ENCODE measurements at regions not wholly inside any gene's neighbourhood (a gene's known extent, or its start where the extent isn't known, plus 50 kb on each side); places are given as distances from the start of the nearest gene placed in this dataset.
"Not testable (repeated sequence)": the region's sequence is repeated elsewhere in the genome, so short reads cannot be mapped to it uniquely, and the experiment has no call there.

GRCh38 chr12:46073321-46073720 lies 82.9 kb upstream of the SCAF11 start:
- peaks cover 0 to 6% of the 10 kb centered on the region in 2 donors for H3K9me3 ChIP-seq (ENCODE audit: control insufficient read depth in 1 of 2, low read length in 2 of 2)
- H3K4me3 ChIP-seq (ENCODE audit: low read depth in 1 of 2, low read length in 2 of 2), result no peak overlapping the region
- no peaks in the 10 kb centered on the region for H3K27me3 ChIP-seq (ENCODE audit: low read depth, low read length)
- peaks cover 0 to 6% of the 10 kb centered on the region in 2 donors for H3K4me1 ChIP-seq (ENCODE audit: control insufficient read depth in 1 of 2, insufficient read depth in 2 of 2, low read length in 2 of 2)
- H3K27ac ChIP-seq (ENCODE audit: low read length), result no peak overlapping the region
- H3K36me3 ChIP-seq (ENCODE audit: control insufficient read depth in 1 of 2, insufficient read depth in 2 of 2, low read length in 2 of 2), result no peaks in the 10 kb centered on the region

GRCh38 chr12:46071769-46072624 lies 81.6 kb upstream of the SCAF11 start:
- H3K27me3 ChIP-seq (ENCODE audit: low read depth, low read length), result no peaks in the 10 kb centered on the region
- H3K27ac ChIP-seq (ENCODE audit: low read length), result no peak overlapping the region
- no peaks in the 10 kb centered on the region for H3K36me3 ChIP-seq (ENCODE audit: control insufficient read depth in 1 of 2, insufficient read depth in 2 of 2, low read length in 2 of 2)
- H3K4me3 ChIP-seq (ENCODE audit: low read depth in 1 of 2, low read length in 2 of 2), result no peak overlapping the region
- peaks cover 0 to 6% of the 10 kb centered on the region in 2 donors for H3K4me1 ChIP-seq (ENCODE audit: control insufficient read depth in 1 of 2, insufficient read depth in 2 of 2, low read length in 2 of 2)
- H3K9me3 ChIP-seq (ENCODE audit: control insufficient read depth in 1 of 2, low read length in 2 of 2), result no peaks in the 10 kb centered on the region

GRCh38 chr12:46071335-46071734 lies 81.0 kb upstream of the SCAF11 start:
- Histone ChIP-seq H3K36me3 (ENCODE audit: control insufficient read depth in 1 of 2, insufficient read depth in 2 of 2, low read length in 2 of 2) (no peaks in the 10 kb centered on the region), H3K9me3 (ENCODE audit: control insufficient read depth in 1 of 2, low read length in 2 of 2) (no peaks in the 10 kb centered on the region), H3K27ac (ENCODE audit: low read length) (no peak overlapping the region), H3K4me3 (ENCODE audit: low read depth in 1 of 2, low read length in 2 of 2) (no peak overlapping the region), H3K27me3 (ENCODE audit: low read depth, low read length) (no peaks in the 10 kb centered on the region), H3K4me1 (ENCODE audit: control insufficient read depth in 1 of 2, insufficient read depth in 2 of 2, low read length in 2 of 2) (peaks cover 0 to 6% of the 10 kb centered on the region in 2 donors)

GRCh38 chr12:46067094-46067493 lies 76.7 kb upstream of the SCAF11 start:
- Histone ChIP-seq H3K4me1 (ENCODE audit: control insufficient read depth in 1 of 2, insufficient read depth in 2 of 2, low read length in 2 of 2) (peaks cover 0 to 6% of the 10 kb centered on the region in 2 donors), H3K27ac (ENCODE audit: low read length) (no peak overlapping the region), H3K9me3 (ENCODE audit: control insufficient read depth in 1 of 2, low read length in 2 of 2) (no peaks in the 10 kb centered on the region), H3K36me3 (ENCODE audit: control insufficient read depth in 1 of 2, insufficient read depth in 2 of 2, low read length in 2 of 2) (no peaks in the 10 kb centered on the region), H3K4me3 (ENCODE audit: low read depth in 1 of 2, low read length in 2 of 2) (no peak overlapping the region), H3K27me3 (ENCODE audit: low read depth, low read length) (no peaks in the 10 kb centered on the region)

- peaks cover 0 to under 1% of the 10 kb centered on the region in 2 donors for H3K9me3 ChIP-seq (ENCODE audit: control insufficient read depth in 1 of 2, low read length in 2 of 2)
- no peaks in the 10 kb centered on the region for H3K4me1 ChIP-seq (ENCODE audit: control insufficient read depth in 1 of 2, insufficient read depth in 2 of 2, low read length in 2 of 2)
- H3K36me3 ChIP-seq (ENCODE audit: control insufficient read depth in 1 of 2, insufficient read depth in 2 of 2, low read length in 2 of 2), result no peaks in the 10 kb centered on the region
- no peaks in the 10 kb centered on the region for H3K27me3 ChIP-seq (ENCODE audit: low read depth, low read length)
- no peak overlapping the region for H3K27ac ChIP-seq (ENCODE audit: low read length)
- H3K4me3 ChIP-seq (ENCODE audit: low read depth in 1 of 2, low read length in 2 of 2), result no peak overlapping the region
These were observed 75.2 kb upstream of the SCAF11 start for GRCh38 chr12:46065412-46066166.

GRCh38 chr12:46064548-46064947 lies 74.2 kb upstream of the SCAF11 start:
- H3K36me3 ChIP-seq (ENCODE audit: control insufficient read depth in 1 of 2, insufficient read depth in 2 of 2, low read length in 2 of 2), result no peaks in the 10 kb centered on the region
- peaks cover 0 to 7% of the 10 kb centered on the region in 2 donors for H3K9me3 ChIP-seq (ENCODE audit: control insufficient read depth in 1 of 2, low read length in 2 of 2)
- no peak overlapping the region for H3K27ac ChIP-seq (ENCODE audit: low read length)

GRCh38 chr12:46058697-46059096 lies 68.3 kb upstream of the SCAF11 start:
- not testable (repeated sequence) for H3K36me3 ChIP-seq (ENCODE audit: control insufficient read depth in 1 of 2, insufficient read depth in 2 of 2, low read length in 2 of 2); H3K4me3 ChIP-seq (ENCODE audit: low read depth in 1 of 2, low read length in 2 of 2); H3K4me1 ChIP-seq (ENCODE audit: control insufficient read depth in 1 of 2, insufficient read depth in 2 of 2, low read length in 2 of 2); H3K9me3 ChIP-seq (ENCODE audit: control insufficient read depth in 1 of 2, low read length in 2 of 2); H3K27ac ChIP-seq (ENCODE audit: low read length); H3K27me3 ChIP-seq (ENCODE audit: low read depth, low read length)

More at GRCh38 chr12:46064548-46064947, 74.2 kb upstream of the SCAF11 start:
- Histone ChIP-seq H3K4me1 (ENCODE audit: control insufficient read depth in 1 of 2, insufficient read depth in 2 of 2, low read length in 2 of 2) (no peaks in the 10 kb centered on the region), H3K27me3 (ENCODE audit: low read depth, low read length) (no peaks in the 10 kb centered on the region), H3K4me3 (ENCODE audit: low read depth in 1 of 2, low read length in 2 of 2) (no peak overlapping the region)

DNA sequence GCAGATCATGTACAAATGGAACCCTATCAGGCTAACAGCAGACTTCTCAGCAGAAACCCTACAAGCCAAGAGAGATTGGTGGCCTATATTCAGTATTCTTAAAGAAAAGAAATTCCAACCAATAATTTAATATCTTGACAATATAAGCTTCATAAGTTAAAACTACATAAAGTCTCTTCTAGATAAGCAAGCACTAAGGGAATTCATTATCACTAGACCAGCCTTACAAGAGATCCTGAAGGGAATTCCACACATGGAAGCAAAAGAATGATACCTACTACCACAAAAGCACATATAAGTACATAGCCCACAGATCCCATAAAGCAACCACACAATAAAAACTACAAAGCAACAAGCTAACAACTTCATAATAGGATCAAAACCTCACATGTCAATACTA lies 60.4 kb upstream of the SCAF11 start:
- H3K27ac ChIP-seq (ENCODE audit: low read length), result no peak overlapping the region
- no peaks in the 10 kb centered on the region for H3K27me3 ChIP-seq (ENCODE audit: low read depth, low read length)
- H3K4me3 ChIP-seq (ENCODE audit: low read depth in 1 of 2, low read length in 2 of 2), result peak overlapping the region in 1 of 2 donors; percentile 7
- H3K4me1 ChIP-seq (ENCODE audit: control insufficient read depth in 1 of 2, insufficient read depth in 2 of 2, low read length in 2 of 2), result no peaks in the 10 kb centered on the region
- no peaks in the 10 kb centered on the region for H3K36me3 ChIP-seq (ENCODE audit: control insufficient read depth in 1 of 2, insufficient read depth in 2 of 2, low read length in 2 of 2)
- H3K9me3 ChIP-seq (ENCODE audit: control insufficient read depth in 1 of 2, low read length in 2 of 2), result peaks cover 9 to 35% of the 10 kb centered on the region in 2 donors

DNA sequence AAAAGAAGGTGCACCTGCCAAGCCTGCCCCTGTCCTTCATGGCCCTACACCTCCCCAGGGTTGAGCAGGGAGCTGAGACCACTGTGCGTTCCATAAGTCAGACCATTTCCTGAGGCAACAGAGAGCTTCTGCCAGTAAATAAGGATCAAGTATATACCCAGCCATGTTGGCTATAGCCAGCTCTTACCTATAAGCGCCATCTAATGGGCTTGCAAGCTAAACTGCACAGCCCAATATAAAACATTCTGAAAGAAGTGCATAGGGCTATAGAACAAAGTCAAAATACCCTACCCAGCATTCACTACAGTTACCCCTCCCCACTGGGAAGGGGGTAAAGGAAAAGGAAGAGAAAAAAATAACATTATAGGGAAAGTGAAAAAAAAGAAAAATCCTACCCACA lies 59.3 kb upstream of the SCAF11 start:
- no peaks in the 10 kb centered on the region for H3K4me1 ChIP-seq (ENCODE audit: control insufficient read depth in 1 of 2, insufficient read depth in 2 of 2, low read length in 2 of 2)
- H3K9me3 ChIP-seq (ENCODE audit: control insufficient read depth in 1 of 2, low read length in 2 of 2), result peaks cover 9 to 39% of the 10 kb centered on the region in 2 donors
- no peaks in the 10 kb centered on the region for H3K27me3 ChIP-seq (ENCODE audit: low read depth, low read length)
- H3K4me3 ChIP-seq (ENCODE audit: low read depth in 1 of 2, low read length in 2 of 2), result peak overlapping the region in 1 of 2 donors; percentile 10
- H3K27ac ChIP-seq (ENCODE audit: low read length), result no peak overlapping the region
- no peaks in the 10 kb centered on the region for H3K36me3 ChIP-seq (ENCODE audit: control insufficient read depth in 1 of 2, insufficient read depth in 2 of 2, low read length in 2 of 2)

DNA sequence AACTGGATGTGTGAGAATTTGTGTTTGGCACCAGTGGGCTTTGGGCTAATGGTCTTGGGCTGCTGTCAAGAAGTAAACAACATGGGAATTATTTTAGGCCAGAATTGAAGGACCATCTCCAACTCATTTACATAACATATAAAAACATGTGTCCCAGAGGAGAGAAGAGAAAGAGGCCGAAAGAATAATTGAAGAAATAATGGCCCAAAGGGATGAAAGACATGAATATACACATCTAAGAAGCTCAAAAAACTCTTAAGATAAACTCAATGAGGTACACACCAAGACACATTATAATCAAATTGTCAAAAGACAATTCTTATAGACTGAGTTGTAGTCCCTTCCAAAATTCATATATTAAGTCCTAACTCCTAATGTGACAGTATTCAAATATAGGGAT lies 56.1 kb upstream of the SCAF11 start:
- Histone ChIP-seq H3K4me1 (ENCODE audit: control insufficient read depth in 1 of 2, insufficient read depth in 2 of 2, low read length in 2 of 2) (no peaks in the 10 kb centered on the region), H3K4me3 (ENCODE audit: low read depth in 1 of 2, low read length in 2 of 2) (no peak overlapping the region), H3K27ac (ENCODE audit: low read length) (no peak overlapping the region), H3K27me3 (ENCODE audit: low read depth, low read length) (no peaks in the 10 kb centered on the region), H3K36me3 (ENCODE audit: control insufficient read depth in 1 of 2, insufficient read depth in 2 of 2, low read length in 2 of 2) (no peaks in the 10 kb centered on the region), H3K9me3 (ENCODE audit: control insufficient read depth in 1 of 2, low read length in 2 of 2) (peaks cover 9 to 39% of the 10 kb centered on the region in 2 donors)

DNA sequence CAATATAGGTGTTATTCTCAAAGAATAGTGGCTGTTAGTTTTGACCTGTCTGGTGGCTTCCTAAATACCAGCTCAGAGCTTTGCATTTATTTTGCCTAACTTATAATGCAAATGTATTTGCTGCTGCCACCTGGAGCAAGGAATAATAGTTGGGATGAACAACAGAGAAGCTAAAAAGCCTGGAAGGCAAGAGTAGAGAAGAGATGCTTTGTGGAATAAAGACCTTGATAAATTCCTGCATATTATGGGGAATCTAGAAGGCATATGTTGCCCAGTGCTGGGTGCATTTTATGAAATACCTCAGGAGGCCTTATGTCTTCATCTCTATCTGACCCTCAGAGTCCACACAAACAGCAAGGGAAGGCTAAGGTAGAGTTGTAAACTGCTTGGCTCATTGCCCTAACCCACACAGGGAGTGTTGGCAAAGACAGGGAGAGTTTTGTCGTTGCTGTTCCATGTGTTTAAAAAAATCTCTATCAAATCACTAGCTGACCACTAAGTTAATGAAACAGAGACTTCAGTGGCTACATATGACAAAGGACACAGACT lies 53.7 kb upstream of the SCAF11 start:
- no peak overlapping the region for H3K27ac ChIP-seq (ENCODE audit: low read length)
- H3K4me1 ChIP-seq (ENCODE audit: control insufficient read depth in 1 of 2, insufficient read depth in 2 of 2, low read length in 2 of 2), result no peaks in the 10 kb centered on the region
- no peak overlapping the region for H3K4me3 ChIP-seq (ENCODE audit: low read depth in 1 of 2, low read length in 2 of 2)
- H3K9me3 ChIP-seq (ENCODE audit: control insufficient read depth in 1 of 2, low read length in 2 of 2), result peaks cover 0 to 26% of the 10 kb centered on the region in 2 donors
- H3K36me3 ChIP-seq (ENCODE audit: control insufficient read depth in 1 of 2, insufficient read depth in 2 of 2, low read length in 2 of 2), result no peaks in the 10 kb centered on the region
- H3K27me3 ChIP-seq (ENCODE audit: low read depth, low read length), result no peaks in the 10 kb centered on the region

All from muscle layer of duodenum (tissue), 2 donors.